ENCODE measurements at regions not wholly inside any gene's neighbourhood (a gene's known extent, or its start where the extent isn't known, plus 50 kb on each side); places are given as distances from the start of the nearest gene placed in this dataset.

GRCh38 chr3:117435506-117435905 is 725.9 kb downstream of the TUSC7 start:
- TF ChIP-seq CTCF (conservative IDR thresholded peaks at IDR 0.05): no peak
- H3K27me3 Mint-ChIP-seq: no peaks in the 10 kb centered on the region
- peaks cover 4% of the 10 kb centered on the region for H3K9me3 Mint-ChIP-seq
- H3K4me1 Mint-ChIP-seq (ENCODE audit: unreplicated experiment): peaks cover 12% of the 10 kb centered on the region
- DNase-seq (ENCODE audit: extremely low spot score, unreplicated experiment): no peak
- H3K4me3 Mint-ChIP-seq: no peak overlapping the region
- H3K36me3 Mint-ChIP-seq: no peaks in the 10 kb centered on the region
- no peak overlapping the region for H3K27ac Mint-ChIP-seq

- TF ChIP-seq CTCF (conservative IDR thresholded peaks at IDR 0.05): peak; percentile 64
- Mint-ChIP-seq H3K4me1 (ENCODE audit: unreplicated experiment) (peaks cover 8% of the 10 kb centered on the region), H3K27ac (no peak overlapping the region), H3K4me3 (no peak overlapping the region), H3K36me3 (no peaks in the 10 kb centered on the region), H3K9me3 (peaks cover 4% of the 10 kb centered on the region), H3K27me3 (no peaks in the 10 kb centered on the region)
- no peak for DNase-seq (ENCODE audit: extremely low spot score, unreplicated experiment)
Observed at GRCh38 chr3:117439812-117440211, 730.2 kb downstream of the TUSC7 start.

GRCh38 chr3:117441851-117442250 is 732.3 kb downstream of the TUSC7 start:
- H3K27me3 Mint-ChIP-seq: no peaks in the 10 kb centered on the region
- H3K4me3 Mint-ChIP-seq: no peak overlapping the region
- TF ChIP-seq CTCF (conservative IDR thresholded peaks at IDR 0.05): no peak
- H3K9me3 Mint-ChIP-seq: no peaks in the 10 kb centered on the region
- peaks cover 11% of the 10 kb centered on the region for H3K4me1 Mint-ChIP-seq (ENCODE audit: unreplicated experiment)
- no peaks in the 10 kb centered on the region for H3K36me3 Mint-ChIP-seq
- DNase-seq (ENCODE audit: extremely low spot score, unreplicated experiment): no peak
- no peak overlapping the region for H3K27ac Mint-ChIP-seq

GRCh38 chr3:117442566-117442965 is 733.0 kb downstream of the TUSC7 start:
- no peak for TF ChIP-seq CTCF (conservative IDR thresholded peaks at IDR 0.05)
- no peaks in the 10 kb centered on the region for H3K36me3 Mint-ChIP-seq
- no peak overlapping the region for H3K4me3 Mint-ChIP-seq
- H3K27ac Mint-ChIP-seq: no peak overlapping the region
- no peaks in the 10 kb centered on the region for H3K9me3 Mint-ChIP-seq
- H3K27me3 Mint-ChIP-seq: no peaks in the 10 kb centered on the region
- no peak for DNase-seq (ENCODE audit: extremely low spot score, unreplicated experiment)
- peaks cover 17% of the 10 kb centered on the region for H3K4me1 Mint-ChIP-seq (ENCODE audit: unreplicated experiment)

- no peaks in the 10 kb centered on the region for H3K36me3 Mint-ChIP-seq
- no peaks in the 10 kb centered on the region for H3K9me3 Mint-ChIP-seq
- H3K27me3 Mint-ChIP-seq: no peaks in the 10 kb centered on the region
- no peak overlapping the region for H3K27ac Mint-ChIP-seq
- TF ChIP-seq CTCF (conservative IDR thresholded peaks at IDR 0.05): no peak
- peaks cover 21% of the 10 kb centered on the region for H3K4me1 Mint-ChIP-seq (ENCODE audit: unreplicated experiment)
- H3K4me3 Mint-ChIP-seq: no peak overlapping the region
- DNase-seq (ENCODE audit: extremely low spot score, unreplicated experiment): no peak
Observed at GRCh38 chr3:117443014-117443413, 733.4 kb downstream of the TUSC7 start.

- Mint-ChIP-seq H3K27ac (no peak overlapping the region), H3K27me3 (no peaks in the 10 kb centered on the region), H3K36me3 (no peaks in the 10 kb centered on the region), H3K4me3 (no peak overlapping the region), H3K4me1 (ENCODE audit: unreplicated experiment) (peaks cover 22% of the 10 kb centered on the region), H3K9me3 (no peaks in the 10 kb centered on the region)
- DNase-seq (ENCODE audit: extremely low spot score, unreplicated experiment): no peak
- no peak for TF ChIP-seq CTCF (conservative IDR thresholded peaks at IDR 0.05)
Observed at GRCh38 chr3:117444175-117444574, 734.6 kb downstream of the TUSC7 start.

Measured in type B pancreatic cell (in vitro differentiated cells).